Activated T-cell treated with anti-CD3 and anti-CD28 coated beads for 24 hours (primary cell): ENCODE measurements at regions not wholly inside any gene's neighbourhood (a gene's known extent, or its start where the extent isn't known, plus 50 kb on each side); places are given as distances from the start of the nearest gene placed in this dataset.

Experiments
- DNase-seq: peaks from one replicate; pipeline ENCODE4 v3.0.0-alpha.2; 2020; ENCODE audit warnings: low read depth

DNA sequence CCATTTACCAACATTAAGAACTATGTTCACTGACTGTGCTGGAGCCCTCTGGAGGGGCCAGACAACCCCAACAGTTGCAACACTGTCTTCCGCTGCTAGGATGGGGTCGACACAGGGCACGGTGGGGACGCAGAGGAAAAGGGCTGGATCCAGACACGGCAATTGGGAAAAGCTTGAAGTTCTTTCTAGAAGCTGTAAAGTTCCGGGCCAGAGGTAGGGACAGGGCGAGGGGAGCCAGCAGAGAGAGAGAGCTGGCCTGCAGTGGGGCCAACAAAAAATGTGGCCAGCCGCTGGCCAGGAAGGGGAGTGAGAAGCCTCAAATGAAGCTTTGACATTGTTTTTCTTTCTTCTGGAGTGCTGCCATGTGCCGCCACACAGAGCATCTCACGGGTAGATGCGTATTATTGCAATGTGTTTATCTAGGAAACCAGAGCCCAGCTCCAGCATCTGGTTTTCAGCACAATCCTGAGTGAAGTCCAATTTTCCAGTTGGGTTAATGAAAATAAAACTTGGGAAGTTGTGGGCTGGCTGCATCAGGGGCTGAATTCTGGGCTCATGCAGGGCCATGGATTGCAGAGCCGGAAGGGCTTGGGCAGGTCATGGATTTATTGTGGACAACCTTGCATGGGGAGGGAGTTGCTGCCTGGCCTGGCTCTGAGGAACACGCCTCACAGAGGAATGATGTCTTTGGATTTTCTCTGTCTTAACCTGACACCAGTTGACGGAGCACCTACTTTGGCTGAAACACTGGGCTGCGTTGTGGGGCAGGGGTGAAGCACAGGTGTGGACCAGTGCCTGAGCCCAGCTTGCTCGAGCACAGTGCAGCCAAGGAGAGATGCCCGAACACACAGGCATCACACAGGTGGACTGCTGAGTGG is 67.6 kb upstream of the AMPD3 start:
- no peak for DNase-seq

DNA sequence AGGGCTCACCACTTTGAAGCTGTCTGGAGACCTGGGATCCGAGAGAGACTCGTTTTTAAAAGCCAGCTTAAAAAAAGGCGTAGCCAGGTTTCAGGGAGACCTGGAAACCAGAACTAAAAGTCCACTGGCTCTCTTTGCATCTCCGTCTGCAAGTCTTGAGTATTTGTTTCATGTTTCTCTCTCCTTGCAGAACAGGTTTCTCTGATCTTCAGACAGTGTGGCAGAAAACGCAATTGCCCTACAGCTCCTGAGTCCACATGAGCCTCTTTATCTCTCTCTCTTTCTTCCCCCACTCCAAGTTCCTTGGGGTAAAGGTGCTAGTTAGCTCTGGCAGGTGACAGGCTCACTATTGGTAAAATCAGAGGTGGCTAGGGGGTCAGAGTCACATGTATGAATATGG is 67.0 kb upstream of the AMPD3 start:
- DNase-seq, result no peak

DNA sequence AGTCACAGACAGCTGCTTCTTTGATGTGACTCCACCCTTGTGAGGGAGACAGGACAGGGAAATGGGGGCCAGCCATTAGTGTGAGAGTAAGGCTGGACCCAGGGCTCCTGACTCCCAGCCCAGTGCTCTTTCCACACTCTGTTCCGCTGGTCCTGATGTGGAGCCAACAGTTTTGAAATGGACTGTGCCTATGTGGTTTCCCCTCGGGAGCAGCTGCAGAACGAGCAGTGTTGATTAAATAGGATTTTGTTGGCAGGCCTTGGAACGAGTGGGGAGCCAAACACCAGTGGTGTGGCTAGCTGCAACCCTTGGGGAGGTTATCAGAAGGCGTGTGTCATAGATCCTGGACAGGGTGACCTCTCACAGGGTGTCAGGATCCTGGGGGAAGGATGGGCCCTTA is 66.5 kb upstream of the AMPD3 start:
- DNase-seq, result no peak

DNA sequence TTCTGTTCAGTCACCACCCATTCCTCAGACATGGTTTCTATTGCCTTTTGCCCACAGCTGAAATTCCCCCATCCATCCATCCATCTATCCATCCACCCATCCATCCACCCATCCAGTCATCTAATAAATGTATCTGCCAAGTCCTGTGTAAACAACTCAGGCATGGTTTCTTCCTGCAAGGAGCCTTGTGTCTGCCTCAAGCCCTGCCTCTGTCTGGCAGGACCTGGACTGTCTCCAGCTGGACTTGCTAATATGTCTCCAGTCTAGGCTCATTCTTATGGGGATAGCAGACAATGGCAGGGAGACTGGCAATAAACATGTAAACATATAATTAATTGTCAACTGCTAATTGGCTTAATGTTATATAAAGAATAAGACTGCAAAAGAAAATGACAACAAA is 64.7 kb upstream of the AMPD3 start:
- DNase-seq, result no peak

DNA sequence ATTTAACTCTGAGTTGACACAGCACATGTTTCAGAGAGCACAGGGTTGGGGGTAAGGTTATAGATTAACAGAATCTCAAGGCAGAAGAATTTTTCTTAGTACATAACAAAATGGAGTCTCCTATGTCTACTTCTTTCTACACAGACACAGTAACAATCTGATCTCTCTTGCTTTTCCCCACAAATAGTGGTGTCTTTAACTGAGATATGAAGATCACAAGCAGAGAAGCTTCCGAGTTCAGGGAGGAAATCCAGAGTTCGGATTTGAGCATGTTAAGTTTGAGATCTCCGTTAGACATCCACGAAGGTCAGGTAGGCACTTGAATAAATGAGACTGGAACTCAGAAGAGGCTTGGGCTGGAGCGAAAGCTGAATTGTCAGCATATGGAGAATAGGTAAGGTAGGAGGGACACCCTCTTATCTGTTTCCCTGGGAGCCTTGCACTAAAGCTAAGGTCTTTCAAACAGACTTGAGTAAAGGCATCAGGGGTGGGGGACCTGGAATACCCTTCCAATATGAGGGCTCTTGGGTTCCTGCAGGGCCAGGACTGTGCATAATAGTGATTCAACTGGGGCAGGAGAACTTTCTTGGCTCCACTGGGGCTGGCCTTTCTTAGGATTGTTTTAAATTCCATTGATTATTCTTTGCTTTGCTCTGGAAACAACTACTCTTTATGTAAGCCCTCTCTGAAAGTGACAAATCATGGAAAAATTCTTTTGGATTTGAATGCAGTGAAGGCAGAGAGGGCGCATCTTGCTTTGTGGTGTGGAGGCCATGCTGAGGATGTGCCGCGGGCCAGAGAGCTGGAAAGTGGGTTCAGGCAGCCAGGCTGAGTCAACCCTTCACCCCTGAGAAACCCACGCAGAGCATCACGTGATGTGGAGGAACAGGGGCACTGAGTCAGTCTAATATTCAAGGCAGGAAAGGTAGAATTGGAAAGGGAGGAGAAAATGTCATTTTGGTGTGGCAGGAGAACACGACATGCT is 62.7 kb upstream of the AMPD3 start:
- no peak for DNase-seq

DNA sequence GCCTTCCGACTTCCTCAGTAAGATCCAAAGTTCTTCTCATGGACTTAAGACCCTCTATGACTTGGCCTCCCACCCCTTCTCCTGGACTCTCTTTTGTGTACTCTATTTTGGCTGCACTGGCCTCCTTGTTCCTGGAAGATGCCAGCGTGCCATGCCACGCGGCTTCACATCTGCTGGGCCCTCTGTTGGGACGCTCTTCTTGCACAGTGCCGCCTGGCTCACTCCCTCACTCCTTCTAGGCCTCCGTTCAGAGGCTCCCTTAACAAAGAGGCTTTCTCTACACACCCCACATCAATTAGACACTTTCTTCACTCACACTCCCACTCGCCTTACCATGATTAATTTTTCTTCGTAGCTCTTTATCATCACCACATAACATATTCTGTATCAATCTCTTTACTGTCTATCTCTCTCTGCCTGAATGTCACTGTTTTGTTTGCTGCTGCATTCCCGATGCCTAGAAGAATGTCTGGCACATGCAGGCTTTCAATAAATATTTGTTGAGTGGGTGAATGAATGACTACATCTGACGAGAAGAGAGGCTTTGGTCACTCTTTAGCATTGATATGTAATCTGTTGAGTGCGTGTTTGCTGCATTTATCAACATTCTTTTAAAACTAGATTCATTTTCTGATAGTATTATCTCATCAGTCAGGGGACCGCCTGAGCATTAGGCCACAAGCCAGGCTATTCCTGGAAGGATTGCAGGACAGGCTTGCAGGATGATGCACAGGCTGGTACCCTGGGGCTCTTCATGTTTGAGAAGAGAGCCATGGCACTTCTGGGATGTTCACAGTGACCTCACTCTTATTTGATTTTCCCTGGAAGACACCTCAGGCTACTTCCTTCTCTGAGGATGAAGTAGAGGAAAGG is 60.6 kb upstream of the AMPD3 start:
- no peak for DNase-seq

DNA sequence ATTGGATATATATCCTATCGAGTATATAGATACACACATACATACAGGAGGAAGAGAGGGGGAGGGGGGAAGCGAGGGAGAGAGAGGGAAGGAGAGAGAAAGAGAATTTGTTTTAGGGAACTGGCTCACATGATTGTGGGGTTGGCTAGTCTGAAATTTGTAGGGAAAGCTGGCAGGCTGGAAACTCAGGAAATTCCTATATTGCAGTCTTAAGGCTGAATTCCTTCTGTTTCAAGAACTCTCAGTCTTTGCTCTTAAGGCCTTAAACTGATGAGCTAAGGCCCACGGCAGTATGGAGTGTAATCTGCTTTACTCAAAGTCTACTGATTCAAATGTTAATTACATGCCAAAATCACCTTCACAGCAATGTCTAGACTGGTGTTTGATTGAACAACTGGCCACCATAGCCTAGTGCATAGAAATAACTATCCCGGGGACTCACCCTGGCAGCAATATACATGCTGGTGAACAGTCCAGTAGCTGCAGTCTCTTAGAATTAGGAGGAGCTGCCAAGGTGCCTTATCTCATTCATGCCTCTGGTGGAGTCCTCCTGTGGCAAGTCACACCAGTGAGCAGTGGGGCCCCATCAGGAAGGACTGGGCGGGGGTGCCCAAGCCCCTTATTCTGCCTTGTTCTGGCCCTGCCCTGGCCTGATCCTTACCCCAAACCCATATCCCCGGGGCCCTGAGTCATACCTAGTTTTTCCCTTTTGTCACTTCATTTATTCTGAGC is 59.7 kb upstream of the AMPD3 start:
- DNase-seq, result no peak

DNA sequence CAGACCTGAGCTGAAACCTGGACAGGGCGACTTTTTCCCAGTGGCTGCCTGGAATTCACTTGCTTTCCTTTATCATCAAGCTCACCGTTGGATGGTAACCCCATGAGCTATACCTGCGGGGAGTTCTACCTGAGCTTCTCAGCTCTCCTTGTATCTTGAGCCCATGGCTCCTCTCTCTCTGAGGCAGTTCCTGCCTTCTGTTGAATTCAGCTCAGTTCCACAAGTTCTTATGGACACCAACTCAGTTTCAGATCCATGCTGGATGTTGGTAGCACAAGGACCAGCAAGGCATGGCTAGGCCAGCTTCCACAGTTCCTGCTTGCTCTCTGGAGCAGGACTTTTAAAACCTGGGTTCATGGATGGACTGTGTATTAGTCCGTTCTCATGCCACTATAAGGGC is 58.3 kb upstream of the AMPD3 start:
- no peak for DNase-seq

DNA sequence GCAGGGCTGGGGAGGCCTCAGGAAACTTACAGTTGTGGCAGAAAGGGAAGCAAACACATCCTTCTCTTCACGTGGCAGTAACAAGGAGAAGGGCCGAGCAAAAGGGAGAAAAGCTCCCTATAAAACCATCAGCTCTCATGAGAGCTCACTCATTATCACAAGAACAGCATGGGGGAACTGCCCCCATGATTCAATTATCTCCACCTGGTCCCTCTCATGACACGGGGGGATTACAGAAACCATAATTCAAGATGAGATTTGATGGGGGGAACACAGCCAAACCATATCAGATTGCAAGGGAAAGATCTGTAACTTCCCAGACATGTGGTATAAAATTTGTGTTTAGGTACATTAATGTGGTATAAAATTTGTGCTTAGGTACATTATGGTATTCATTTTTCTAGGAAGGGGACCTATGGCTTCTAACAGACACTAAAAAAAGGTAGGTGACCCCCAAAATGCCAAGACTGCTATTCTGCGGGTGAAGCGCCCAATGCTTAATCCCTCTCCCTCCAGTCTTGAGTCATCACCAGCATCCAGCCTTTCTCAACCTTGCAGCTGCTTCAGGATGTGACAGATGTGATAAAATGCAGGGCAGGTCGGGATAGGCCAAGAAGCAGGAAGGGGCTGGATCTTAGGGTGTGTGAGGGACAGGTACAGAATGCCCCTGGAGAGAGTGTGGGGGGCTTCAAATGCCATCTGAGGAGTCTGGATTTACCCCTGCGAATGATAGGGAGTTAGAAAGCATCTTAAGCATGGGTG is 57.7 kb upstream of the AMPD3 start:
- DNase-seq, result no peak

DNA sequence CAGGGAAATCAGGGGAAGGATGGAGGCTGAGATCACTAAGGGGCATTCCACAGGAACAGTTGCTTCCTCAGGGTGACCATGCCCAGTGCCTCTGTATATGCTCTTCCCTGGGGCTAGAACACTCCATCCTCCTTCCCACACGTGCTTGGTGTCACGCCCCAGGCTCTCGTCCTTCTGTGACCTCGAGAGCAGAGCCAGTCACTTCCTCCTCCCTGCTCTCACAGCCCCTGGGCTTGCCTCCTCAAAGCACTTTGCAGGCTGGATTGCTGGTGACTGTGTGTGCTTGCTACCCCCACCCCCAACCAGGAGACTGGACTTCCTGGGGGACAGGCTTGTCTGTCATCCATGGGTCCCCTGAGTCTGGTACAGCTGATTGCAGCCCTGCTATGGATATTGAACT is 56.5 kb upstream of the AMPD3 start:
- no peak for DNase-seq

DNA sequence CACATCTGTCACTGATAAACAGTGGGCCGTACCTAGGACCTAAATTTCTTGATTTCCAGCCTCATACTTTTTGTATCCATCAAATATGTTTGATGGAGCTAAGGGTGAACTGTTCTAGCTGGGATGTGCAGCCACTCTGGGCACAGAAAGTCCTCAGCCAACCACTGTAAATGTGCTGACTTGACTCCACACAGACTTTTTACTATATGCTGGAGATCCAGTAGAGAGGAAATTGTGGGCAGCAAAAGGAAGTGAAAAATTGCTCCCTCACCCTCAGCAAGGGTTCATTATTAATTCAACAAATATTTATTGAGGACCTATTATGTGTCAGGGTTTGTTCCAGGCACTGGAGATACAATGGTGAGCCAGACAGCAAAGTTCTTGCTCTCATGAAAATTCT is 54.2 kb upstream of the AMPD3 start:
- DNase-seq, result no peak

DNA sequence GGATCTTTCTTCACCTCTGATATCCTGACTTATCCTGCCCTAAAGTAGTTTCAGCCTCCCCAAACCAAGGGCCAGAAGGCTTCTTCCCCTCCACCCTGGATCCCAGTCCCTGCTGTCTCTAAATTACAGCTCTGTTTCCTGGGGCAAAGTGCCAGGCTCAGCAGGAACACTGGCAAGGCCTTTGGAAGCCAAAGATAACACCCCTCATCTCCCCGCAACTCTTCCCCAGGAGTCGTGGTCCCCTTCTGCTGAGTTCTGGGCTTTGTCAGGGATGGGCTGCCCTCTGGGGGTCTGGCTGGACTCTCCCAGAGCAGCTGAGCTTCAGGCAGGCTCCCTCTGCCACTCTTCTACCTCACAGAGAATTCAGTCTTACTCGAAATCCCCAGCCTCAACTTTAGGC is 53.8 kb upstream of the AMPD3 start:
- no peak for DNase-seq

DNA sequence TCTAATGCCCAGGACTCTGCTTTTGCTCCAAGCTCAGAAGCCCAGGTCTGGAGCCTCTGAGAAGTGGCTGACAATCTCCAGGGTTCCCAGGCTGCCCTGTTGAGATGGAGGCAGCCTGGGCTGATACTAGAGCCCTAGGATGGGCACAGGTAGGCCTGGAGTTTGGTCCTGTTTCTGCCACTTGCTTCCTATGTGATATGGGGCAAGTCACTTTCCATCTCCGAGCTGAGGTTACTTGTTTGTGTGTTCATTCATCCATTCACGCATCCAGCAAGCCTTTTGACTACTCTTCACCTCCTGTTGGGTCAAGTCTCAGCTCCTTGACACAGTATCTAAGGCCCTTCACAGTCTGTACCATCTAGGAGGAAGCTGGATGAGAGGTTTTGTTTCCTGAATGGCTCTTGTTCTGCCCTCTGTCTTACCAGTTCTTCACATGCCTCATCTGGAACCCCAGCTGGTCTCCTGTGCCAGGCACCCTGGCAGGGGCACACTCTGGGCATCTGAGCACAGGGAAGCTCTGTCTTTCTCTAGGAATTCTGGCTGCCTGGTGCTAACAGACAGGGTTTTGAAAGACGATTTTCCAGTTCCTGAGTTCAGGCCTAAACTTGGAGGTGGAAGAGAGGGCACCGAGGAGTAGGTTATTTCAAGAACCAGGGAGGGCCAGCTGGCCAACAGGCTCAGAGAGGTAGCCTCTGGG is 53.2 kb upstream of the AMPD3 start:
- no peak for DNase-seq
